HFF-Myc (cell line): ENCODE measurements at regions not wholly inside any gene's neighbourhood (a gene's known extent, or its start where the extent isn't known, plus 50 kb on each side); places are given as distances from the start of the nearest gene placed in this dataset.

ENCODE experiments used
- DNase-seq: peaks from one replicate; pipeline ENCODE4 v3.0.0-alpha.2; 2011; ENCODE audit warnings: low read depth; ENCODE audit errors: extremely low read depth
- H3K4me3 ChIP-seq: replicated peaks from 2 replicates; pipeline ENCODE4 v1.5.1; 2011; ENCODE audit warnings: low read depth, mild to moderate bottlenecking, control low read depth, low read length
- CTCF ChIP-seq: IDR thresholded peaks from 2 replicates; pipeline ENCODE4 v1.5.1; 2012; ENCODE audit warnings: mild to moderate bottlenecking, low read depth, low read length, control low read depth; ENCODE audit errors: missing control alignments

- DNase-seq, result no peak
- no peak for TF ChIP-seq CTCF
- H3K4me3 ChIP-seq, result no peak overlapping the region
Measured at GRCh38 chr6:41423002-41423401, 87.6 kb downstream of the NCR2 start.

DNA sequence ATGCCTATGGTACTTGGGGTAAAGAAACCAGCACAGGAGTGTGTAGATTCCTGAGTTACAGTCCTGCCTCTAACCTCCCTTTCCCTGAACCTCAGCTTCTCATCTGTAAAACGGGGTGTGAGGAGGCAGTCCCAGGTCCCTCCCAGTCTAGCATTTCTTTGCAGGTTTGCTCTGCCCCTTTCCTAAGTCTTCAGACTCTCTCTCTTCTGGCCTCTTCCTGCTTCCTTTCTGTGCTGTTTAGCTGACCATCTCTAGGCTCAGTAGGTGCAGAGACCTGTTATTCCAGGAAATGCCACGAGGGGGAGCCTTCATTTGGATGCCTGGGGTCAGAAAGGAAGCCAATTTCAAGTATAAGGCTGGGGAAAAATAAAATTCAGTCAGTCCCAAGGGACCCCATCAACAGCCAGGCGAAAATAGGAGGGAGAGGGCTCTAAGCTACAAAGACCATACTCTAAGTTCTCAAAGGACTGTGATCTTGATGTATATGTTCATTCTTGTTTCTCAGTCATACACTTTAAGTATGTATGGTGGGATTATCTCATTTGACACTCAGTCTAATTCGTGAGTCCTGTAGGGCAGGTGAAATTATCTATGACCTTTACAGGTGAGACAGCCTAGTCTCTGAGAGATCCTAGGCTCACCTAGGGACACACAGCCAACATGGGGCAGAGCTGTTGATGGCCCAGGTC lies 89.1 kb downstream of the NCR2 start:
- peak; percentile 62 for DNase-seq
- peak; percentile 94 for TF ChIP-seq CTCF

GRCh38 chr6:41425511-41425910 lies 90.1 kb downstream of the NCR2 start:
- H3K4me3 ChIP-seq, result no peak overlapping the region
- no peak for TF ChIP-seq CTCF
- DNase-seq, result no peak

More for the DNA sequence above, 89.1 kb downstream of the NCR2 start:
- H3K4me3 ChIP-seq, result no peak overlapping the region

DNA sequence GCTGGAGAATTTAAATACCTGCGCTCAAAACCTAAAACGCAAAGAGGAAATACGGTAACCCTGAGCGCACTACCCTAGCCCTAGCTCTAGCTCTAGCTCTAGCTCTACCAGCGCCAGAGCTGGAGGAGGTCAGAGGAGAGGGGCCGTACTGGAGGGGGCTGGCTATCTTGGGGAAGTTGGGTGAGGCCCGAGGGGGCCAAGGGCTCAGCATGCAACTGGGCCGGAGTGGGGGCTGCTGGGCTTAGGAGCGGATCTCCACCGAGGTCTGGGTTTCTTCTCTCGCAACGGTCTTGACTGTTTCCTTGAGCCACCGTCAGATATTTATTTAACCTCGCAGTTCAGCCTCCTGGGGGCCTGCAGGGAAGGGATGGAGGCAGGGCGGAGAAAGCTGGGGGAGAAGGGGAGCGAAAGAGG lies 91.0 kb downstream of the NCR2 start:
- no peak overlapping the region for H3K4me3 ChIP-seq
- no peak for DNase-seq
- no peak for TF ChIP-seq CTCF

- no peak for DNase-seq
- H3K4me3 ChIP-seq, result no peak overlapping the region; the same call in 1 of the 2 replicates
- no peak for TF ChIP-seq CTCF
Measured at GRCh38 chr6:41426888-41427641, 91.7 kb downstream of the NCR2 start.

- no peak for TF ChIP-seq CTCF
- peak overlapping the region; percentile 27 for H3K4me3 ChIP-seq
- no peak for DNase-seq
Measured at GRCh38 chr6:41427642-41428335, 92.4 kb downstream of the NCR2 start.
